AG04450 (cell line): ENCODE measurements at regions not wholly inside any gene's neighbourhood (a gene's known extent, or its start where the extent isn't known, plus 50 kb on each side); places are given as distances from the start of the nearest gene placed in this dataset.

Experiments used
- CTCF ChIA-PET: fragments of 300-600, 350-600 bp; formaldehyde crosslinking; extraction: SDS; loops from one replicate; lab custom pipeline; 2022; ENCODE audit warnings: antibody characterized with exemption, inconsistent platforms; lab: Charles Lee
- POLR2A ChIA-PET: fragments of 350-600 bp; formaldehyde crosslinking; extraction: SDS; loops from one replicate; lab custom pipeline; 2021; ENCODE audit warnings: antibody characterized with exemption, inconsistent platforms; lab: Yijun Ruan, JAX
- DNase-seq: peaks from one replicate; pipeline ENCODE4 v3.0.0-alpha.2; 2011; ENCODE audit warnings: low read depth, low spot score
- H3K27ac ChIP-seq: one replicate; pipeline ENCODE4 v1.5.1; 2012; ENCODE audit warnings: low read depth, low read length, control low read depth
- H3K27me3 ChIP-seq: one replicate; pipeline ENCODE4 v1.6.0; 2012; ENCODE audit warnings: low read length; ENCODE audit not compliant: control insufficient read depth, insufficient read depth
- H3K4me3 ChIP-seq: 2 replicates; pipeline ENCODE4 v1.5.1; 2011; ENCODE audit warnings: mild to moderate bottlenecking, low read depth, low read length, control low read depth
- H3K9me3 ChIP-seq: 2 replicates; pipeline ENCODE4 v1.5.1; 2012; ENCODE audit warnings: low read length; ENCODE audit not compliant: control insufficient read depth, insufficient read depth
- CTCF ChIP-seq: IDR thresholded peaks from 2 replicates; pipeline ENCODE4 v1.5.1; 2011; ENCODE audit warnings: low read depth, low read length, control low read depth, inconsistent platforms

DNA sequence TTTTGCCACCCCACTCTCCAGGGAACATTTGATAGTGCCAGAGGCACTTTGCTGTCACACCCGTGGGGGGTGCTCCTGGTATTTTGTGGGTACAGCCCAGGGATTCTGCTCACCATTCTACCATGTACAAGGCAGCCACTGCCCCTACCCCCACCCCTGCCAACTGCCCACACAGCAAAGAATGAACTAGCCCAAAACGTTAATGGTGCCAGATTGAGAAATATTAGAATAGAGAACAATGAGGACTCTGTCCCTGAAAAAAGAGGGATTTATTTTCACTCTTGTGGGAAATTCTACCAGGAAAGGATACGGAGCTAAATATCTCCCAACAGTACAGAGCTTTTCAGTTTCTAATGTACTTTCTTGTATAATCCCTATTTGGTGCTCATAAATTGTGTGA, 154.5 kb upstream of the SUCLG2 start:
- no peaks in the 10 kb centered on the region for H3K27me3 ChIP-seq
- ChIA-PET POLR2A (no interaction called here), CTCF (no interaction called here)
- no peak for DNase-seq
- no peaks in the 10 kb centered on the region for H3K9me3 ChIP-seq
- H3K4me3 ChIP-seq = no peak overlapping the region
- H3K27ac ChIP-seq = no peak overlapping the region
- TF ChIP-seq CTCF = no peak

DNA sequence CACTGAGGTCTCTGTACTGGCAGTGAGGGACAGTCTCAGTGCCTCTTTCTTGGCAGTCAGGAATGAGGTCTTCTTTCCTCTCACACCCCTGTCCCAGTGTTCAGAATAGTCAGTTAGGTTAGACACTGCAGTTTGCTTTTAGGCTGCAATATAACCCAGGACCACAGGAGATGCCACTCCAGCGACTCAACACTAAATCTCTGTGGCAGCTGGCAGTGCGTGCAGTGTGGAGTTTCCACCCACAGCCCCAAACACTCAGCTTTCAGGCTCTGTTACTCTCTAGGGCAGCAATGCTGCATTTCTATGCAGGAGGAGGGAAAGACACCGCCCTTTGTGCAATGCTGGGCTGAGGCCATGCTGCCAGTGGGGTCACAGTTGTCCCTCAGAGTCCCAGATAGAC, 150.2 kb upstream of the SUCLG2 start:
- no peak overlapping the region for H3K27ac ChIP-seq
- ChIA-PET POLR2A (interaction anchor here (1.0 kb wide), 1 partner anchor 21 kb away, joined by 4 read pairs; no protein-coding TSS in a partner anchor), CTCF (no interaction called here)
- no peaks in the 10 kb centered on the region for H3K9me3 ChIP-seq
- H3K4me3 ChIP-seq = no peak overlapping the region
- H3K27me3 ChIP-seq = no peaks in the 10 kb centered on the region
- DNase-seq = no peak
- TF ChIP-seq CTCF = no peak

- POLR2A ChIA-PET = interaction anchor here (1.0 kb wide), 1 partner anchor 20 kb away, joined by 4 read pairs; no protein-coding TSS in a partner anchor
- no peak for DNase-seq
These were observed 149.7 kb upstream of the SUCLG2 start for GRCh38 chr3:67804089-67804488.

DNA sequence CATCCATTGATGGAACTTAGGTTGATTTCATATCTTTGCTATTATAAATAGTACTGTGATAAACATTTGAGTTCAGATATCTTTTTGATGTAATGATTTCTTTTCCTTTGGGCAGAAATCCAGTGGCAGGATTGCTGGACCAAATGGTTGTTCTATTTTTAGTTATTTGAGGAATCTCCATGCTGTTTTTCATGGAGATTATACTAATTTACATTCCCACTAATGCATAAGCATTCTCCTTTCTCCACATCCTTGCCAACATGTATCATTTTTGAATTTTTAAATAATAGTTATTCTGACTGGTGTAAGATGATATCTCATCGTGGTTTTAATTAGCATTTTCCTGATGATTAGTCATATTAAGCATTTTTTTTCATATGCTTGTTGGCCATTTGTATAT, 144.0 kb upstream of the SUCLG2 start:
- POLR2A ChIA-PET = no interaction called here
- no peak overlapping the region for H3K27ac ChIP-seq
- no peaks in the 10 kb centered on the region for H3K9me3 ChIP-seq
- TF ChIP-seq CTCF = no peak
- H3K4me3 ChIP-seq = no peak overlapping the region
- no peak for DNase-seq
- H3K27me3 ChIP-seq = no peaks in the 10 kb centered on the region
- CTCF ChIA-PET = interaction anchor here (1.6 kb wide), 1 partner anchor 8 kb away, joined by 5 read pairs; no protein-coding TSS in a partner anchor

More at GRCh38 chr3:67804089-67804488, 149.7 kb upstream of the SUCLG2 start:
- no peak for TF ChIP-seq CTCF
- no peak overlapping the region for H3K27ac ChIP-seq
- no peaks in the 10 kb centered on the region for H3K27me3 ChIP-seq
- no peak overlapping the region for H3K4me3 ChIP-seq
- CTCF ChIA-PET = no interaction called here
- H3K9me3 ChIP-seq = no peaks in the 10 kb centered on the region

DNA sequence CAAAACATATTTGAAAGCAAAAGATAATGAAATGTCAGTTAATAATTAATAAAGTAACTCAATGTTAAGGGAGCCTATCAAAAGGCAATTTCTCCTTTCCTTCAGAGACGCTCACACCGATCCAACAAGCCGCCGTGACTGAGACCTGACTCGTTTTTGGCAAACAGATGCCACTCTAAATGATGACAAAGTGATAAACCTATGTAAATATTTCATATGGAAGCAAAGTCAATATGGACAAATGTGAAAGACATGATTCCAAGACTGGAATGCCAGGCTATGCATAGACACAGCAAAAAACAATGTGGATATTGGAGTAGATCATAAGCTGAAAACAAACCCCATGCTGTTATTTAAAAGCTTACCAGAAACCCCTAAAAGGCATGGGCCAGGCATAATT, 137.2 kb upstream of the SUCLG2 start:
- H3K4me3 ChIP-seq = no peak overlapping the region
- TF ChIP-seq CTCF = no peak
- H3K27ac ChIP-seq = no peak overlapping the region
- no peaks in the 10 kb centered on the region for H3K27me3 ChIP-seq
- CTCF ChIA-PET = interaction anchor here (2.5 to 3.0 kb wide), 3 partner anchors 20 to 678 kb away, joined by 6 to 72 read pairs (median 33); no protein-coding TSS in a partner anchor
- DNase-seq = no peak
- POLR2A ChIA-PET = no interaction called here
- H3K9me3 ChIP-seq = no peaks in the 10 kb centered on the region
